ENCODE measurements at regions not wholly inside any gene's neighbourhood (a gene's known extent, or its start where the extent isn't known, plus 50 kb on each side); places are given as distances from the start of the nearest gene placed in this dataset.

GRCh38 chr11:112368381-112368780 is 107.7 kb upstream of the PLET1 start:
- Histone ChIP-seq H3K27me3 (replicated peaks; ENCODE audit: control insufficient read depth, insufficient read depth, low read length, poor library complexity, severe bottlenecking) (no peaks in the 10 kb centered on the region), H3K36me3 (ENCODE audit: control insufficient read depth, insufficient read depth, low read length) (no peaks in the 10 kb centered on the region), H3K4me1 (ENCODE audit: control insufficient read depth, insufficient read depth, low read length, poor library complexity, severe bottlenecking) (no peaks in the 10 kb centered on the region), H3K27ac (ENCODE audit: insufficient read depth, low read length, poor library complexity, severe bottlenecking) (no peak overlapping the region), H3K4me3 (ENCODE audit: insufficient read depth, low read depth, low read length, poor library complexity, severe bottlenecking) (no peak overlapping the region), H3K9me3 (ENCODE audit: control insufficient read depth, low read length) (no peaks in the 10 kb centered on the region)
- DNase-seq: no peak

DNA sequence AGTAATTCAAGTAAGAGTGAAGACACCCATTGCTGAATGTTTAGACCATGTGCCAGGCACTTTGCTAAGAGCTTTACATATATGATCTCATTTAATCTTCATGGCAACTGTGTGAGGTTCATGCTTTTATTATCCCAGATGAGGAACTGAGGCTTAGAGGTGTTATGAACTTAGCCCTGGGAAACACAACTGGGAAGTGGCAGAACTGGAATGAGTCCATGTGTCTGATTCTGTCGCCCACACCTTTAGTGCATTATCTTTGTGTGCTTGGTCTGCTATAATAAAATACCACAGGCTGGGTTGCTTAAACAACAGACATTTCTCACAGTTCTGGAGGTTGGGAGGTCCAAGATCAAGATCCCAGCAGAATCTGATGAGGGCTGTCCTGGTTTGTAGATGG is 108.7 kb upstream of the PLET1 start:
- Histone ChIP-seq H3K27me3 (replicated peaks; ENCODE audit: control insufficient read depth, insufficient read depth, low read length, poor library complexity, severe bottlenecking) (no peaks in the 10 kb centered on the region), H3K4me1 (ENCODE audit: control insufficient read depth, insufficient read depth, low read length, poor library complexity, severe bottlenecking) (no peaks in the 10 kb centered on the region), H3K27ac (ENCODE audit: insufficient read depth, low read length, poor library complexity, severe bottlenecking) (no peak overlapping the region), H3K36me3 (ENCODE audit: control insufficient read depth, insufficient read depth, low read length) (no peaks in the 10 kb centered on the region), H3K4me3 (ENCODE audit: insufficient read depth, low read depth, low read length, poor library complexity, severe bottlenecking) (no peak overlapping the region), H3K9me3 (ENCODE audit: control insufficient read depth, low read length) (no peaks in the 10 kb centered on the region)
- DNase-seq: no peak

DNA sequence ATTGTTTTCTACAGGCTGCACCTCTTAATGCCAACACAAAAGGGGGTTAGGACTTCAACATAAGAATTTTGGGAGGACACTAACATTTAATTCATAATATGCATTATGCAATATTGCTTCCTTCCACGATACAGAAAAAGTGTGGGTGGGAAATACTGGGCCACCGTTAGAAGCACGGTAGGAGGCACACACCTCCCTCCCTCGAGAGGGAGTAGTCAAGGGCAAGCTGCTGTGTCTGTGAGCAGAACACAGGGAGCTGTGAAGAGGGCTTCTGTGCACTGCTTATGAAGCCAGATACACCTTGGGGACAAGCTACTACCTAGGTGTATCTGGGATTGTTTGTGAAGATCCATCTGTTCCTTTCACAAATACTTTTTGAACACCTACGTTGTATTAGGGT is 109.3 kb upstream of the PLET1 start:
- no peaks in the 10 kb centered on the region for H3K9me3 ChIP-seq (ENCODE audit: control insufficient read depth, low read length)
- no peaks in the 10 kb centered on the region for H3K36me3 ChIP-seq (ENCODE audit: control insufficient read depth, insufficient read depth, low read length)
- H3K4me3 ChIP-seq (ENCODE audit: insufficient read depth, low read depth, low read length, poor library complexity, severe bottlenecking): no peak overlapping the region
- no peaks in the 10 kb centered on the region for H3K4me1 ChIP-seq (ENCODE audit: control insufficient read depth, insufficient read depth, low read length, poor library complexity, severe bottlenecking)
- DNase-seq: no peak
- H3K27ac ChIP-seq (ENCODE audit: insufficient read depth, low read length, poor library complexity, severe bottlenecking): no peak overlapping the region
- H3K27me3 ChIP-seq (replicated peaks; ENCODE audit: control insufficient read depth, insufficient read depth, low read length, poor library complexity, severe bottlenecking): no peaks in the 10 kb centered on the region

DNA sequence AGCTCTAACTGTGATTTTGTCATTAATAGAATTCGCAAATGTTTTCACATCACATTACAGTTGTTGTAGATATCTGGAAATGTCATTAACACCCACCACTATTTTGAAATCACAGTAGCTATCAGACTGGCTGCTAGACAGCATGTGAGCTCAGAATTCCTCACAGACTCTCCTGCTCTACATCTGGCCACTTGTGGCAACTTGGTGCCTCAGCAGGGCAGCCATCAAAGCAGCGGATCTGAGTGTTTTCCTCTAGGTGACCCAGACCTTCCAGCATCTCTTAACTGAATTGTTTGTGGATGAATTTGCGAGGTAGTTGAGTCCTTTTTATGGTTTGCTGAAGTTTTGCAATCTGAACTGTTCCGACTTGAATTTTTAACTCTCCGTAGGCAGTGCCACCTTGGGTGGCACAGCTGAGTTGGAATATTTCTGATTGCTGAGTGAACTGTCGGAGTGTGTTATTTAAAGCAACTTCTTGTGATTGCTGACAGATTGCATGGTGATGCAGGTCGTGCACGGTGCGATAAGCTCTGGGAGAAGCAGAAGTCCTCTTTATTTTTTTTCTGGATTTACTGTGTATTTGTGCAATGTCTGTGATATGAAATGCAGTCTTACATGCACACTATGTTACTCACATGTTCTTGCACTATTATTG is 114.0 kb upstream of the PLET1 start:
- Histone ChIP-seq H3K27me3 (replicated peaks; ENCODE audit: control insufficient read depth, insufficient read depth, low read length, poor library complexity, severe bottlenecking) (no peaks in the 10 kb centered on the region), H3K4me1 (ENCODE audit: control insufficient read depth, insufficient read depth, low read length, poor library complexity, severe bottlenecking) (no peaks in the 10 kb centered on the region), H3K36me3 (ENCODE audit: control insufficient read depth, insufficient read depth, low read length) (no peaks in the 10 kb centered on the region), H3K9me3 (ENCODE audit: control insufficient read depth, low read length) (no peaks in the 10 kb centered on the region), H3K27ac (ENCODE audit: insufficient read depth, low read length, poor library complexity, severe bottlenecking) (no peak overlapping the region), H3K4me3 (ENCODE audit: insufficient read depth, low read depth, low read length, poor library complexity, severe bottlenecking) (no peak overlapping the region)
- no peak for DNase-seq

GRCh38 chr11:112377946-112378345 is 117.3 kb upstream of the PLET1 start:
- DNase-seq: no peak

DNA sequence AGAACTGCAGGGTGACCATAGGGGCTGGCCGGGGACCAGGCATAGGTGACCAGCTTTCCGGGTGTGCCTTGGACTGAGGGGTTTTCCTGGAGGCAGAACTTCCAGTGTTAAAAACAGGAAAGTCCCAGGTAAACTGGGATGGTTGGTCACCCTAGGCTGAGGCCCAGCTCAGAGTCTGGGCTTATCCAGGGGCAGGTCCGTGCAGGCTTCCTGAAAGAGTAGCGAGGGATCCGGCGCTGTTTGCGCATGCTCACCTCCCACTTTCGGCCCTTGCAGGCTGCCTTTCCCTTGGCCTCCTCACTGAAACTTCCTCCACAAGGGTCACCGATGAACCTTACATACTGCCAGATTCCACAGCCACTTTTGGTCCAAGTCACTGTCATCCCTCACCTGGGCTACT is 119.8 kb upstream of the PLET1 start:
- no peak for DNase-seq
- no peak overlapping the region for H3K27ac ChIP-seq (ENCODE audit: insufficient read depth, low read length, poor library complexity, severe bottlenecking)
- no peaks in the 10 kb centered on the region for H3K27me3 ChIP-seq (replicated peaks; ENCODE audit: control insufficient read depth, insufficient read depth, low read length, poor library complexity, severe bottlenecking)
- no peaks in the 10 kb centered on the region for H3K9me3 ChIP-seq (ENCODE audit: control insufficient read depth, low read length)
- no peaks in the 10 kb centered on the region for H3K4me1 ChIP-seq (ENCODE audit: control insufficient read depth, insufficient read depth, low read length, poor library complexity, severe bottlenecking)
- no peaks in the 10 kb centered on the region for H3K36me3 ChIP-seq (ENCODE audit: control insufficient read depth, insufficient read depth, low read length)
- H3K4me3 ChIP-seq (ENCODE audit: insufficient read depth, low read depth, low read length, poor library complexity, severe bottlenecking): no peak overlapping the region

More at GRCh38 chr11:112377946-112378345, 117.3 kb upstream of the PLET1 start:
- Histone ChIP-seq H3K27ac (ENCODE audit: insufficient read depth, low read length, poor library complexity, severe bottlenecking) (no peak overlapping the region), H3K36me3 (ENCODE audit: control insufficient read depth, insufficient read depth, low read length) (no peaks in the 10 kb centered on the region), H3K4me3 (ENCODE audit: insufficient read depth, low read depth, low read length, poor library complexity, severe bottlenecking) (no peak overlapping the region), H3K9me3 (ENCODE audit: control insufficient read depth, low read length) (no peaks in the 10 kb centered on the region), H3K27me3 (replicated peaks; ENCODE audit: control insufficient read depth, insufficient read depth, low read length, poor library complexity, severe bottlenecking) (no peaks in the 10 kb centered on the region), H3K4me1 (ENCODE audit: control insufficient read depth, insufficient read depth, low read length, poor library complexity, severe bottlenecking) (no peaks in the 10 kb centered on the region)

DNA sequence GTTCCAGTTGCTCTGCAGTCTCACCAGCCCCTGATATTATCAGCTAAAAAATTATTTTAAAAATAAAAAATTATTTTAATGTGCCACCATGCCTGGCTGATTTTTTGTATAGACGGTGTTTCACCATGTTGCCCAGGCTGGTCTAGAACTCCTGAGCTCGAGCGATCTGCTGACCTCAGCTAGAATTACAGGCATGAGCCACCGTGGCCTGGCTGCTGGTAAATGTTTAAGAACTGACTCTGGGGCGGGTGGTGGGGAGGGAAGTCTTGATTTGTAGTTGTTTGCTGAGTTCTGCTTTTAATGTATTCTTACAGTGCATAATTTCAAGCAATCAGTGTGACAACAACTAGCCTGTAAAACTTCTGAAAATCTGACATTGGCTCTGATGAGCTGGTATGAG is 120.9 kb upstream of the PLET1 start:
- no peak overlapping the region for H3K4me3 ChIP-seq (ENCODE audit: insufficient read depth, low read depth, low read length, poor library complexity, severe bottlenecking)
- H3K27ac ChIP-seq (ENCODE audit: insufficient read depth, low read length, poor library complexity, severe bottlenecking): no peak overlapping the region
- DNase-seq: no peak
- H3K4me1 ChIP-seq (ENCODE audit: control insufficient read depth, insufficient read depth, low read length, poor library complexity, severe bottlenecking): no peaks in the 10 kb centered on the region
- no peaks in the 10 kb centered on the region for H3K27me3 ChIP-seq (replicated peaks; ENCODE audit: control insufficient read depth, insufficient read depth, low read length, poor library complexity, severe bottlenecking)
- H3K9me3 ChIP-seq (ENCODE audit: control insufficient read depth, low read length): no peaks in the 10 kb centered on the region
- no peaks in the 10 kb centered on the region for H3K36me3 ChIP-seq (ENCODE audit: control insufficient read depth, insufficient read depth, low read length)

- Histone ChIP-seq H3K36me3 (ENCODE audit: control insufficient read depth, insufficient read depth, low read length) (no peaks in the 10 kb centered on the region), H3K4me1 (ENCODE audit: control insufficient read depth, insufficient read depth, low read length, poor library complexity, severe bottlenecking) (no peaks in the 10 kb centered on the region), H3K9me3 (ENCODE audit: control insufficient read depth, low read length) (no peaks in the 10 kb centered on the region), H3K27me3 (replicated peaks; ENCODE audit: control insufficient read depth, insufficient read depth, low read length, poor library complexity, severe bottlenecking) (no peaks in the 10 kb centered on the region), H3K4me3 (ENCODE audit: insufficient read depth, low read depth, low read length, poor library complexity, severe bottlenecking) (no peak overlapping the region), H3K27ac (ENCODE audit: insufficient read depth, low read length, poor library complexity, severe bottlenecking) (no peak overlapping the region)
- no peak for DNase-seq
These were observed 121.9 kb upstream of the PLET1 start for GRCh38 chr11:112382561-112382960.

- Histone ChIP-seq H3K27me3 (replicated peaks; ENCODE audit: control insufficient read depth, insufficient read depth, low read length, poor library complexity, severe bottlenecking) (no peaks in the 10 kb centered on the region), H3K36me3 (ENCODE audit: control insufficient read depth, insufficient read depth, low read length) (no peaks in the 10 kb centered on the region), H3K9me3 (ENCODE audit: control insufficient read depth, low read length) (no peaks in the 10 kb centered on the region), H3K27ac (ENCODE audit: insufficient read depth, low read length, poor library complexity, severe bottlenecking) (no peak overlapping the region), H3K4me1 (ENCODE audit: control insufficient read depth, insufficient read depth, low read length, poor library complexity, severe bottlenecking) (no peaks in the 10 kb centered on the region), H3K4me3 (ENCODE audit: insufficient read depth, low read depth, low read length, poor library complexity, severe bottlenecking) (no peak overlapping the region)
- DNase-seq: no peak
These were observed 127.8 kb upstream of the PLET1 start for GRCh38 chr11:112388496-112388895.

DNA sequence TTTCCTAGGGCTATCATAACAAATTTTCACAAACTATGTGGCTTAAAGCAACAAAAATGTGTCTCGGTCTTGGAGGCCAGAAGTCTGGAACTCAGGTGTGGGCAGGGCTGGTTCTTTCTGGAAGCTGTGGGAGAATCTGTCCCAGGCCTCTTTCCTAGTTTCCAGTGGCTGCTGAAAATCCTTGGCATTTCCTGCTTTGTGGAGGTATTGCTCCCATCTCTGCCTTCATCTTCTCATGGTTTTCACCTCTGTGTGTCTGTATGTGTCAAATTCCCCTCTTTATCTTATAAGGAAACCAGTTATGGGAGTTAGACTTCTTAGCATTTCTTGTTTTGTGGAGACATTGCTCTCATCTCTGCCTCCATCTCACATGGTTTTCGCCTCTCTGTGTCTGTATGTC is 130.4 kb upstream of the PLET1 start:
- DNase-seq: no peak
- Histone ChIP-seq H3K36me3 (ENCODE audit: control insufficient read depth, insufficient read depth, low read length) (no peaks in the 10 kb centered on the region), H3K27ac (ENCODE audit: insufficient read depth, low read length, poor library complexity, severe bottlenecking) (no peak overlapping the region), H3K9me3 (ENCODE audit: control insufficient read depth, low read length) (no peaks in the 10 kb centered on the region), H3K4me3 (ENCODE audit: insufficient read depth, low read depth, low read length, poor library complexity, severe bottlenecking) (no peak overlapping the region), H3K4me1 (ENCODE audit: control insufficient read depth, insufficient read depth, low read length, poor library complexity, severe bottlenecking) (no peaks in the 10 kb centered on the region), H3K27me3 (replicated peaks; ENCODE audit: control insufficient read depth, insufficient read depth, low read length, poor library complexity, severe bottlenecking) (no peaks in the 10 kb centered on the region)

Data from effector memory CD4-positive, alpha-beta T cell (primary cell).